ENCODE measurements at regions not wholly inside any gene's neighbourhood (a gene's known extent, or its start where the extent isn't known, plus 50 kb on each side); places are given as distances from the start of the nearest gene placed in this dataset.
"Not testable (repeated sequence)": the region's sequence is repeated elsewhere in the genome, so short reads cannot be mapped to it uniquely, and the experiment has no call there.

DNA sequence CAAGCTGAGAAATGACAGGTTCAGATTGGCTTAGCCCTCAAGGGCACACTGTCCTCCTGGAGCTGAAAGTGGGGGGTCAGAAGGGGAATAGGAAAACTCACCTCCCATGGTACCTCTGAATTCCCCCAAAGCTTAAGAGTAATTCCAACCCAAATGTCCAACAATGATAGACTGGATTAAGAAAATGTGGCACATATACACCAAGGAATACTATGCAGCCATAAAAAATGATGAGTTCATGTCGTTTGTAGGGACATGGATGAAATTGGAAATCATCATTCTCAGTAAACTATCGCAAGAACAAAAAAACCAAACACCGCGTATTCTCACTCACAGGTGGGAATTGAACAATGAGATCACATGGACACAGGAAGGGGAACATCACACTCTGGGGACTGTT lies 173.6 kb upstream of the PDE10A start:
- TF ChIP-seq, protein P1, sequence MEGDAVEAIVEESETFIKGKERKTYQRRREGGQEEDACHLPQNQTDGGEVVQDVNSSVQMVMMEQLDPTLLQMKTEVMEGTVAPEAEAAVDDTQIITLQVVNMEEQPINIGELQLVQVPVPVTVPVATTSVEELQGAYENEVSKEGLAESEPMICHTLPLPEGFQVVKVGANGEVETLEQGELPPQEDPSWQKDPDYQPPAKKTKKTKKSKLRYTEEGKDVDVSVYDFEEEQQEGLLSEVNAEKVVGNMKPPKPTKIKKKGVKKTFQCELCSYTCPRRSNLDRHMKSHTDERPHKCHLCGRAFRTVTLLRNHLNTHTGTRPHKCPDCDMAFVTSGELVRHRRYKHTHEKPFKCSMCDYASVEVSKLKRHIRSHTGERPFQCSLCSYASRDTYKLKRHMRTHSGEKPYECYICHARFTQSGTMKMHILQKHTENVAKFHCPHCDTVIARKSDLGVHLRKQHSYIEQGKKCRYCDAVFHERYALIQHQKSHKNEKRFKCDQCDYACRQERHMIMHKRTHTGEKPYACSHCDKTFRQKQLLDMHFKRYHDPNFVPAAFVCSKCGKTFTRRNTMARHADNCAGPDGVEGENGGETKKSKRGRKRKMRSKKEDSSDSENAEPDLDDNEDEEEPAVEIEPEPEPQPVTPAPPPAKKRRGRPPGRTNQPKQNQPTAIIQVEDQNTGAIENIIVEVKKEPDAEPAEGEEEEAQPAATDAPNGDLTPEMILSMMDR (IDR thresholded peaks at IDR 0.05; ENCODE audit: insufficient read depth, low read length), result not testable (repeated sequence)
- TF ChIP-seq GABPA (IDR thresholded peaks at IDR 0.05; ENCODE audit: low read depth), result not testable (repeated sequence)

All from HL-60 (cell line).